Gastroesophageal sphincter (tissue), 4 donors: ENCODE measurements at regions not wholly inside any gene's neighbourhood (a gene's known extent, or its start where the extent isn't known, plus 50 kb on each side); places are given as distances from the start of the nearest gene placed in this dataset.

ENCODE experiments used
- ATAC-seq: fragments of 150-250 bp; one replicate; pipeline ENCODE4 v1.9.1; 2016; ENCODE audit warnings: mild to moderate bottlenecking, moderate library complexity
- H3K27ac ChIP-seq, 4 donors: fragments of 200-600 bp; sonication (generic) in 3 of 4; 1 replicate in 3 of 4; 2 replicates in 1 of 4; pipeline ENCODE4 v1.5.1; 2016 to 2019
- H3K27me3 ChIP-seq: fragments of 200-600 bp; sonication (generic); one replicate; pipeline ENCODE4 v1.5.1; 2019
- H3K36me3 ChIP-seq, 2 donors: fragments of 200-600 bp; sonication (generic); one replicate each; pipeline ENCODE4 v1.5.1; 2019; ENCODE audit warnings: control low read depth in 1 of 2
- H3K4me1 ChIP-seq, 3 donors: fragments of 200-600 bp; sonication (generic); 1 replicate in 2 of 3; 2 replicates in 1 of 3; pipeline ENCODE4 v1.5.1; 2016 to 2019; ENCODE audit warnings: control low read depth in 2 of 3
- H3K4me3 ChIP-seq, 2 donors: fragments of 200-600 bp; sonication (generic); one replicate each; pipeline ENCODE4 v1.5.1; 2019; ENCODE audit warnings: mild to moderate bottlenecking in 1 of 2, moderate library complexity in 1 of 2
- H3K9me3 ChIP-seq, 3 donors: fragments of 200-600 bp; sonication (generic); one replicate each; pipeline ENCODE4 v1.5.1; 2017 to 2019; ENCODE audit warnings: control low read depth in 2 of 3
- CTCF ChIP-seq, 4 experiments: fragments of 200-600 bp in 2 of 4; fragments of 450-650 bp in 2 of 4; sonication (generic) in 1 of 4; IDR thresholded peaks; one replicate each; pipeline ENCODE4 v1.5.1; 2017 to 2019; ENCODE audit warnings: antibody characterized with exemption in 4 of 4, mild to moderate bottlenecking in 2 of 4, moderate library complexity in 2 of 4
- EP300 ChIP-seq: sonication (generic); formaldehyde crosslinking; IDR thresholded peaks from one replicate; pipeline ENCODE4 v1.6.1; 2017; ENCODE audit warnings: antibody characterized with exemption, mild to moderate bottlenecking
- POLR2A ChIP-seq, 2 donors: fragments of 450-650 bp; IDR thresholded peaks; one replicate each; pipeline ENCODE4 v1.6.1; 2017; ENCODE audit warnings: antibody characterized with exemption in 2 of 2, mild to moderate bottlenecking in 2 of 2, moderate library complexity in 1 of 2
- POLR2AphosphoS5 ChIP-seq: sonication (generic); formaldehyde crosslinking; IDR thresholded peaks from one replicate; pipeline ENCODE4 v1.6.1; 2017; ENCODE audit warnings: antibody characterized with exemption
- WGBS, 2 donors: methylation state at CpG; one replicate each; pipeline ENCODE4 v1.1.5; 2018; ENCODE audit warnings: low coverage in 1 of 2; 5-methylcytosine and 5-hydroxymethylcytosine counted together

GRCh38 chr5:172571413-172571812, 69.7 kb upstream of the NEURL1B start:
- Histone ChIP-seq H3K4me1 (peaks cover 0 to 60% (median 18%) of the 10 kb centered on the region in 3 donors), H3K27ac (peak overlapping the region in 1 of 4 donors; percentile 61), H3K27me3 (no peaks in the 10 kb centered on the region), H3K9me3 (no peaks in the 10 kb centered on the region), H3K4me3 (no peak overlapping the region), H3K36me3 (no peaks in the 10 kb centered on the region)
- 28 to 90% methylated on average over 2 of the region's 3 CpGs for WGBS, 2 donors
- no peak for ATAC-seq
- no peak for TF ChIP-seq CTCF (IDR thresholded peaks at IDR 0.05)
- TF ChIP-seq POLR2AphosphoS5 = no peak
- no peak for TF ChIP-seq POLR2A (IDR thresholded peaks at IDR 0.05)
- TF ChIP-seq EP300 = no peak

GRCh38 chr5:172570594-172571334, 70.3 kb upstream of the NEURL1B start:
- 62 to 63% methylated on average over 2 to 3 of the region's 3 CpGs for WGBS, 2 donors
- peaks cover 0 to 54% (median 12%) of the 10 kb centered on the region in 3 donors for H3K4me1 ChIP-seq
- no peak for ATAC-seq
- TF ChIP-seq CTCF (IDR thresholded peaks at IDR 0.05) (no peak), POLR2A (IDR thresholded peaks at IDR 0.05) (no peak), EP300 (no peak), POLR2AphosphoS5 (no peak)
- no peak overlapping the region for H3K4me3 ChIP-seq
- H3K27me3 ChIP-seq = no peaks in the 10 kb centered on the region
- no peaks in the 10 kb centered on the region for H3K36me3 ChIP-seq
- H3K27ac ChIP-seq = peak overlapping the region in 2 of 4 donors; percentile 61 to 64
- no peaks in the 10 kb centered on the region for H3K9me3 ChIP-seq

GRCh38 chr5:172569861-172570558, 71.1 kb upstream of the NEURL1B start:
- H3K9me3 ChIP-seq = no peaks in the 10 kb centered on the region
- peak overlapping the region in 2 of 4 donors; percentile 61 to 64 for H3K27ac ChIP-seq
- WGBS, 2 donors = 24 to 52% methylated on average over 3 to 8 of the region's 15 CpGs
- no peak for ATAC-seq
- H3K4me1 ChIP-seq = peaks cover 0 to 46% (median 6%) of the 10 kb centered on the region in 3 donors
- TF ChIP-seq POLR2AphosphoS5 (no peak), POLR2A (IDR thresholded peaks at IDR 0.05) (no peak), CTCF (IDR thresholded peaks at IDR 0.05) (no peak), EP300 (no peak)
- no peaks in the 10 kb centered on the region for H3K27me3 ChIP-seq
- no peak overlapping the region for H3K4me3 ChIP-seq
- no peaks in the 10 kb centered on the region for H3K36me3 ChIP-seq

- ATAC-seq = no peak
- Histone ChIP-seq H3K27me3 (no peaks in the 10 kb centered on the region), H3K36me3 (no peaks in the 10 kb centered on the region), H3K27ac (no peak overlapping the region), H3K4me3 (no peak overlapping the region), H3K9me3 (no peaks in the 10 kb centered on the region), H3K4me1 (peaks cover 0 to 35% (median 0%) of the 10 kb centered on the region in 3 donors)
- no peak for TF ChIP-seq POLR2A (IDR thresholded peaks at IDR 0.05)
- TF ChIP-seq CTCF (IDR thresholded peaks at IDR 0.05) = no peak
- TF ChIP-seq POLR2AphosphoS5 = no peak
- no peak for TF ChIP-seq EP300
- WGBS, 2 donors = 20 to 100% methylated on average over 1 to 2 of the region's 3 CpGs
Measured at GRCh38 chr5:172568308-172568910, 72.7 kb upstream of the NEURL1B start.
